GM12878 (cell line): ENCODE measurements at regions not wholly inside any gene's neighbourhood (a gene's known extent, or its start where the extent isn't known, plus 50 kb on each side); places are given as distances from the start of the nearest gene placed in this dataset.

Experiments
- ATAC-seq: fragments of 200-7000 bp; cut with Tn5 transposase; 3 replicates; pipeline ENCODE4 v1.9.1; 2020; ENCODE audit warnings: mild to moderate bottlenecking, moderate library complexity
- BruUV-seq: library from RNA; stranded (reverse); fragments of 400-500 nt; replicated peaks from 2 replicates; lab custom pipeline; 2021; lab: Mats Ljungman, UMichigan
- CTCF ChIA-PET: fragments of 300-600 bp; sonication (Branson Sonifier 250); formaldehyde crosslinking; extraction: SDS; loops from one replicate; lab custom pipeline; 2021; ENCODE audit warnings: inconsistent platforms; lab: Yijun Ruan, JAX
- POLR2A ChIA-PET: fragments of 350-600 bp; formaldehyde crosslinking; extraction: SDS; loops from one replicate; lab custom pipeline; 2021; ENCODE audit warnings: inconsistent platforms; lab: Charles Lee
- RAD21 ChIA-PET: fragments of 300-600 bp; sonication (Branson Sonifier 250); formaldehyde crosslinking; loops from one replicate; lab custom pipeline; 2023; ENCODE audit warnings: antibody characterized with exemption; ENCODE audit not compliant: unreplicated experiment; lab: Charles Lee
- SMC1A ChIA-PET: fragments of 300-600 bp; sonication (Branson Sonifier 250); formaldehyde crosslinking; loops from one replicate; lab custom pipeline; 2023; ENCODE audit not compliant: unreplicated experiment, uncharacterized antibody; lab: Charles Lee
- DNase-seq: peaks from one replicate; pipeline ENCODE4 v3.0.0-alpha.2; 2011; ENCODE audit warnings: low read depth, low spot score
- FAIRE-seq: peaks from 3 replicates; lab custom pipeline; 2011; peaks lifted over from hg19 to GRCh38; lab: Jason Lieb, UNC
- H2AFZ ChIP-seq: 2 replicates; pipeline ENCODE4 v1.6.0; 2011; ENCODE audit warnings: low read depth, low read length, control low read depth; ENCODE audit not compliant: control insufficient read depth
- H3K27ac ChIP-seq: 2 replicates; pipeline ENCODE4 v1.5.1; 2011; ENCODE audit warnings: control low read depth; ENCODE audit not compliant: control insufficient read depth, insufficient read depth
- H3K27me3 ChIP-seq, 2 experiments: replicated peaks in 1 of 2; 2 replicates each; pipeline versions ENCODE4 v1.6.0 to v1.6.1; 2011; ENCODE audit warnings: low read length in 1 of 2; ENCODE audit not compliant: control insufficient read depth in 2 of 2, insufficient read depth in 2 of 2
- H3K36me3 ChIP-seq, 2 experiments: 2 replicates each; pipeline ENCODE4 v1.5.1; 2011; ENCODE audit warnings: low read length in 1 of 2; ENCODE audit not compliant: control insufficient read depth in 2 of 2, insufficient read depth in 2 of 2
- H3K4me1 ChIP-seq: 2 replicates; pipeline ENCODE4 v1.6.1; 2011; ENCODE audit warnings: mild to moderate bottlenecking, low read length, moderate library complexity, mixed read lengths; ENCODE audit not compliant: control insufficient read depth, insufficient read depth
- H3K4me2 ChIP-seq: 2 replicates; pipeline ENCODE4 v1.6.0; 2011; ENCODE audit warnings: control low read depth; ENCODE audit not compliant: control insufficient read depth, insufficient read depth
- H3K4me3 ChIP-seq: fragments of 200-600 bp; sonication (generic); 2 replicates; pipeline ENCODE4 v1.5.1; 2016
- H3K79me2 ChIP-seq: 2 replicates; pipeline ENCODE4 v1.6.0; 2011; ENCODE audit warnings: low read length; ENCODE audit not compliant: control insufficient read depth, insufficient read depth
- H3K9ac ChIP-seq: 2 replicates; pipeline ENCODE4 v1.8.0; 2011; ENCODE audit warnings: low read length, control low read depth, mixed read lengths; ENCODE audit not compliant: control insufficient read depth, insufficient read depth
- H3K9me3 ChIP-seq: replicated peaks from 3 replicates; pipeline ENCODE4 v1.5.1; 2011; ENCODE audit warnings: mild to moderate bottlenecking, low read length; ENCODE audit not compliant: control insufficient read depth, insufficient read depth
- H4K20me1 ChIP-seq: 2 replicates; pipeline ENCODE4 v1.6.0; 2011; ENCODE audit not compliant: control insufficient read depth, insufficient read depth
- BCLAF1 ChIP-seq: fragments of 450-650 bp; IDR thresholded peaks from 2 replicates; pipeline ENCODE4 v1.6.1; 2017; ENCODE audit warnings: antibody characterized with exemption, mild to moderate bottlenecking, moderate library complexity
- CBFB ChIP-seq: IDR thresholded peaks from 2 replicates; pipeline ENCODE4 v1.6.1; 2016; ENCODE audit warnings: antibody characterized with exemption, low read depth
- CUX1 ChIP-seq: IDR thresholded peaks from 2 replicates; pipeline ENCODE4 v1.6.1; 2012; ENCODE audit warnings: improper control_type of control experiment, low read depth, low read length; ENCODE audit not compliant: insufficient replicate concordance
- IKZF1 ChIP-seq: fragments of 450-650 bp; conservative IDR thresholded peaks from 2 replicates; pipeline ENCODE4 v1.6.1; 2017; ENCODE audit warnings: antibody characterized with exemption, mild to moderate bottlenecking
- NRF1 ChIP-seq: conservative IDR thresholded peaks from 2 replicates; pipeline ENCODE4 v1.6.1; 2011; ENCODE audit warnings: mild to moderate bottlenecking, low read depth, low read length, improper control_type of control experiment
- PAX8 ChIP-seq: fragments of 450-650 bp; IDR thresholded peaks from 2 replicates; pipeline ENCODE4 v1.6.1; 2017; ENCODE audit warnings: mild to moderate bottlenecking, moderate library complexity
- POLR2AphosphoS2 ChIP-seq: IDR thresholded peaks from 2 replicates; pipeline ENCODE4 v1.6.1; 2011; ENCODE audit warnings: low read depth, mild to moderate bottlenecking, low read length, improper control_type of control experiment, moderate library complexity
- POLR2AphosphoS5 ChIP-seq: IDR thresholded peaks from 2 replicates; pipeline ENCODE4 v1.6.1; 2011; ENCODE audit warnings: mild to moderate bottlenecking, low read length, inconsistent platforms
- RAD21 ChIP-seq: IDR thresholded peaks from 2 replicates; pipeline ENCODE4 v1.6.1; 2011; ENCODE audit warnings: mild to moderate bottlenecking, low read depth, low read length, moderate library complexity; ENCODE audit not compliant: insufficient read depth
- WRNIP1 ChIP-seq: IDR thresholded peaks from 2 replicates; pipeline ENCODE4 v1.6.1; 2011; ENCODE audit warnings: low read depth, low read length, improper control_type of control experiment, borderline replicate concordance
- ZNF622 ChIP-seq: fragments of 450-650 bp; IDR thresholded peaks from 2 replicates; pipeline ENCODE4 v1.6.1; 2017; ENCODE audit warnings: mild to moderate bottlenecking, inconsistent platforms
- in situ Hi-C: fragments of 300-500 bp; cut with MboI; formaldehyde crosslinking; loops from 9 replicates; pipeline ENCODE4 v1.14.3; 2018; ENCODE audit warnings: mixed read lengths
- intact Hi-C: fragments of 100-400 bp; cut with micrococcal nuclease; formaldehyde crosslinking; loops from one replicate; pipeline ENCODE4 v1.14.2; 2022; ENCODE audit not compliant: unreplicated experiment
- TF ChIP-seq, protein P1 (sequence below): IDR thresholded peaks from 2 replicates; pipeline ENCODE4 v1.6.1; 2011; ENCODE audit warnings: borderline replicate concordance, low read depth, mild to moderate bottlenecking, moderate library complexity, low read length; ENCODE audit not compliant: insufficient read depth, poor library complexity, severe bottlenecking

GRCh38 chr7:19970514-19970913 is 197.1 kb upstream of the TMEM196 start:
- SMC1A ChIA-PET = interaction anchor here (0.6 to 1.5 kb wide), 3 partner anchors 8 to 627 kb away, joined by 3 to 4 read pairs (median 3); no protein-coding TSS in a partner anchor
- RAD21 ChIA-PET = no interaction called here
- Histone ChIP-seq H3K27ac (no peak overlapping the region), H3K4me1 (no peaks in the 10 kb centered on the region)
- TF ChIP-seq IKZF1 = no peak
- no peak for TF ChIP-seq RAD21
- TF ChIP-seq CBFB = no peak
- TF ChIP-seq POLR2AphosphoS5 = no peak
- TF ChIP-seq POLR2AphosphoS2 = no peak
- TF ChIP-seq ZNF622 = no peak
- TF ChIP-seq CUX1 = no peak
- TF ChIP-seq, protein P1, sequence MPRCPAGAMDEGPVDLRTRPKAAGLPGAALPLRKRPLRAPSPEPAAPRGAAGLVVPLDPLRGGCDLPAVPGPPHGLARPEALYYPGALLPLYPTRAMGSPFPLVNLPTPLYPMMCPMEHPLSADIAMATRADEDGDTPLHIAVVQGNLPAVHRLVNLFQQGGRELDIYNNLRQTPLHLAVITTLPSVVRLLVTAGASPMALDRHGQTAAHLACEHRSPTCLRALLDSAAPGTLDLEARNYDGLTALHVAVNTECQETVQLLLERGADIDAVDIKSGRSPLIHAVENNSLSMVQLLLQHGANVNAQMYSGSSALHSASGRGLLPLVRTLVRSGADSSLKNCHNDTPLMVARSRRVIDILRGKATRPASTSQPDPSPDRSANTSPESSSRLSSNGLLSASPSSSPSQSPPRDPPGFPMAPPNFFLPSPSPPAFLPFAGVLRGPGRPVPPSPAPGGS = no peak
- TF ChIP-seq PAX8 = no peak
- no peak for TF ChIP-seq WRNIP1
- TF ChIP-seq NRF1 = no peak
- no peak for TF ChIP-seq BCLAF1
- TF ChIP-seq, all 136 proteins: peak for 0
- Histone ChIP-seq H2AFZ (no peak overlapping the region), H3K9me3 (no peaks in the 10 kb centered on the region), H4K20me1 (no peaks in the 10 kb centered on the region), H3K4me3 (no peak overlapping the region), H3K36me3 (no peaks in the 10 kb centered on the region), H3K4me2 (no peak overlapping the region), H3K79me2 (no peaks in the 10 kb centered on the region), H3K27me3 (no peaks in the 10 kb centered on the region), H3K9ac (no peak overlapping the region)
- in situ Hi-C loops (no loop called here), intact Hi-C loops (no loop called here)
- ChIA-PET POLR2A (no interaction called here), CTCF (interaction anchor here (2.6 kb wide), 1 partner anchor 628 kb away, joined by 6 read pairs; no protein-coding TSS in a partner anchor)
- no peak for FAIRE-seq
- no TSS peak for BruUV-seq
- ATAC-seq = no peak
- DNase-seq = no peak
